Medulla oblongata (tissue), 1 donor: ENCODE measurements at regions not wholly inside any gene's neighbourhood (a gene's known extent, or its start where the extent isn't known, plus 50 kb on each side); places are given as distances from the start of the nearest gene placed in this dataset.

Source experiments
- DNase-seq: peaks from one replicate; pipeline ENCODE4 v3.0.0-alpha.2; 2015; ENCODE audit errors: extremely low spot score

GRCh38 chr18:78875778-78876650, 103.6 kb upstream of the SALL3 start:
- DNase-seq, result no peak

GRCh38 chr18:78876868-78877267, 102.8 kb upstream of the SALL3 start:
- DNase-seq, result no peak

- DNase-seq, result no peak
These were observed 101.3 kb upstream of the SALL3 start for GRCh38 chr18:78878335-78878734.

- DNase-seq, result peak; percentile 28
These were observed 100.3 kb upstream of the SALL3 start for GRCh38 chr18:78879072-78879883.

GRCh38 chr18:78882585-78882984, 97.0 kb upstream of the SALL3 start:
- DNase-seq, result no peak

- no peak for DNase-seq
These were observed 96.1 kb upstream of the SALL3 start for GRCh38 chr18:78883501-78883900.

- DNase-seq, result no peak
These were observed 95.1 kb upstream of the SALL3 start for GRCh38 chr18:78884502-78884901.

GRCh38 chr18:78889250-78889649, 90.4 kb upstream of the SALL3 start:
- no peak for DNase-seq

GRCh38 chr18:78890388-78890787, 89.2 kb upstream of the SALL3 start:
- no peak for DNase-seq

GRCh38 chr18:78891185-78891762, 88.3 kb upstream of the SALL3 start:
- no peak for DNase-seq

GRCh38 chr18:78892177-78892576, 87.4 kb upstream of the SALL3 start:
- no peak for DNase-seq

- no peak for DNase-seq
These were observed 86.9 kb upstream of the SALL3 start for GRCh38 chr18:78892721-78893120.

- DNase-seq, result no peak
These were observed 86.2 kb upstream of the SALL3 start for GRCh38 chr18:78893281-78894032.

- DNase-seq, result no peak
These were observed 85.6 kb upstream of the SALL3 start for GRCh38 chr18:78894033-78894305.

GRCh38 chr18:78895207-78896001, 84.2 kb upstream of the SALL3 start:
- no peak for DNase-seq

- no peak for DNase-seq
These were observed 83.3 kb upstream of the SALL3 start for GRCh38 chr18:78896111-78896905.

GRCh38 chr18:78898066-78898465, 81.6 kb upstream of the SALL3 start:
- no peak for DNase-seq

- DNase-seq, result no peak
These were observed 81.0 kb upstream of the SALL3 start for GRCh38 chr18:78898635-78899034.

GRCh38 chr18:78899241-78899640, 80.4 kb upstream of the SALL3 start:
- DNase-seq, result no peak
